Liver (tissue), 3 donors: ENCODE measurements at regions not wholly inside any gene's neighbourhood (a gene's known extent, or its start where the extent isn't known, plus 50 kb on each side); places are given as distances from the start of the nearest gene placed in this dataset.

ENCODE experiments used
- ATF3 ChIP-seq: IDR thresholded peaks from 2 replicates; pipeline ENCODE4 v1.6.1; 2016; ENCODE audit warnings: antibody characterized with exemption
- GABPA ChIP-seq, 2 donors: IDR thresholded peaks in 1 of 2; conservative IDR thresholded peaks in 1 of 2; 2 replicates each; pipeline ENCODE4 v1.6.1; 2016; ENCODE audit warnings: antibody characterized with exemption in 2 of 2, mild to moderate bottlenecking in 1 of 2, moderate library complexity in 1 of 2
- HNF4A ChIP-seq, 2 donors: conservative IDR thresholded peaks; 2 replicates each; pipeline ENCODE4 v1.6.1; 2016; ENCODE audit warnings: antibody characterized with exemption in 2 of 2, mild to moderate bottlenecking in 2 of 2
- JUND ChIP-seq, 2 donors: IDR thresholded peaks; 2 replicates each; pipeline ENCODE4 v1.6.1; 2016; ENCODE audit warnings: antibody characterized with exemption in 2 of 2
- MAX ChIP-seq: IDR thresholded peaks from 2 replicates; pipeline ENCODE4 v1.6.1; 2016; ENCODE audit warnings: antibody characterized with exemption
- RAD21 ChIP-seq, 2 donors: IDR thresholded peaks; 2 replicates each; pipeline ENCODE4 v1.6.1; 2016; ENCODE audit warnings: antibody characterized with exemption in 2 of 2, mild to moderate bottlenecking in 2 of 2
- YY1 ChIP-seq: IDR thresholded peaks from 2 replicates; pipeline ENCODE4 v1.6.1; 2016; ENCODE audit warnings: antibody characterized with exemption, mild to moderate bottlenecking
- TF ChIP-seq, protein P1 (sequence below): fragments of 150-350 bp; IDR thresholded peaks from 2 replicates; pipeline ENCODE4 v1.5.1; 2017; ENCODE audit warnings: improper control_type of control experiment, low read depth, low read length; ENCODE audit not compliant: missing input control
- TF ChIP-seq, protein P2 (sequence below): IDR thresholded peaks from 2 replicates; pipeline ENCODE4 v1.6.1; 2016; ENCODE audit warnings: antibody characterized with exemption, mild to moderate bottlenecking
- donor health status: healthy.
- donor health status: healthy.

- TF ChIP-seq, protein P1, sequence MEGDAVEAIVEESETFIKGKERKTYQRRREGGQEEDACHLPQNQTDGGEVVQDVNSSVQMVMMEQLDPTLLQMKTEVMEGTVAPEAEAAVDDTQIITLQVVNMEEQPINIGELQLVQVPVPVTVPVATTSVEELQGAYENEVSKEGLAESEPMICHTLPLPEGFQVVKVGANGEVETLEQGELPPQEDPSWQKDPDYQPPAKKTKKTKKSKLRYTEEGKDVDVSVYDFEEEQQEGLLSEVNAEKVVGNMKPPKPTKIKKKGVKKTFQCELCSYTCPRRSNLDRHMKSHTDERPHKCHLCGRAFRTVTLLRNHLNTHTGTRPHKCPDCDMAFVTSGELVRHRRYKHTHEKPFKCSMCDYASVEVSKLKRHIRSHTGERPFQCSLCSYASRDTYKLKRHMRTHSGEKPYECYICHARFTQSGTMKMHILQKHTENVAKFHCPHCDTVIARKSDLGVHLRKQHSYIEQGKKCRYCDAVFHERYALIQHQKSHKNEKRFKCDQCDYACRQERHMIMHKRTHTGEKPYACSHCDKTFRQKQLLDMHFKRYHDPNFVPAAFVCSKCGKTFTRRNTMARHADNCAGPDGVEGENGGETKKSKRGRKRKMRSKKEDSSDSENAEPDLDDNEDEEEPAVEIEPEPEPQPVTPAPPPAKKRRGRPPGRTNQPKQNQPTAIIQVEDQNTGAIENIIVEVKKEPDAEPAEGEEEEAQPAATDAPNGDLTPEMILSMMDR = no peak
- TF ChIP-seq YY1 = no peak
- no peak for TF ChIP-seq MAX
- TF ChIP-seq GABPA (IDR thresholded peaks at IDR 0.05 in 1 of 2, conservative IDR thresholded peaks at IDR 0.05 in 1 of 2) = no peak
- no peak for TF ChIP-seq ATF3
- no peak for TF ChIP-seq JUND (IDR thresholded peaks at IDR 0.05)
- TF ChIP-seq, protein P2, sequence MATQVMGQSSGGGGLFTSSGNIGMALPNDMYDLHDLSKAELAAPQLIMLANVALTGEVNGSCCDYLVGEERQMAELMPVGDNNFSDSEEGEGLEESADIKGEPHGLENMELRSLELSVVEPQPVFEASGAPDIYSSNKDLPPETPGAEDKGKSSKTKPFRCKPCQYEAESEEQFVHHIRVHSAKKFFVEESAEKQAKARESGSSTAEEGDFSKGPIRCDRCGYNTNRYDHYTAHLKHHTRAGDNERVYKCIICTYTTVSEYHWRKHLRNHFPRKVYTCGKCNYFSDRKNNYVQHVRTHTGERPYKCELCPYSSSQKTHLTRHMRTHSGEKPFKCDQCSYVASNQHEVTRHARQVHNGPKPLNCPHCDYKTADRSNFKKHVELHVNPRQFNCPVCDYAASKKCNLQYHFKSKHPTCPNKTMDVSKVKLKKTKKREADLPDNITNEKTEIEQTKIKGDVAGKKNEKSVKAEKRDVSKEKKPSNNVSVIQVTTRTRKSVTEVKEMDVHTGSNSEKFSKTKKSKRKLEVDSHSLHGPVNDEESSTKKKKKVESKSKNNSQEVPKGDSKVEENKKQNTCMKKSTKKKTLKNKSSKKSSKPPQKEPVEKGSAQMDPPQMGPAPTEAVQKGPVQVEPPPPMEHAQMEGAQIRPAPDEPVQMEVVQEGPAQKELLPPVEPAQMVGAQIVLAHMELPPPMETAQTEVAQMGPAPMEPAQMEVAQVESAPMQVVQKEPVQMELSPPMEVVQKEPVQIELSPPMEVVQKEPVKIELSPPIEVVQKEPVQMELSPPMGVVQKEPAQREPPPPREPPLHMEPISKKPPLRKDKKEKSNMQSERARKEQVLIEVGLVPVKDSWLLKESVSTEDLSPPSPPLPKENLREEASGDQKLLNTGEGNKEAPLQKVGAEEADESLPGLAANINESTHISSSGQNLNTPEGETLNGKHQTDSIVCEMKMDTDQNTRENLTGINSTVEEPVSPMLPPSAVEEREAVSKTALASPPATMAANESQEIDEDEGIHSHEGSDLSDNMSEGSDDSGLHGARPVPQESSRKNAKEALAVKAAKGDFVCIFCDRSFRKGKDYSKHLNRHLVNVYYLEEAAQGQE = no peak
- TF ChIP-seq HNF4A (conservative IDR thresholded peaks at IDR 0.05) = no peak
- TF ChIP-seq RAD21 (IDR thresholded peaks at IDR 0.05) = no peak
These were observed 457.7 kb upstream of the ADAMTS5 start for GRCh38 chr21:27424601-27425000.
